Kidney capillary endothelial cell (primary cell): ENCODE measurements at regions not wholly inside any gene's neighbourhood (a gene's known extent, or its start where the extent isn't known, plus 50 kb on each side); places are given as distances from the start of the nearest gene placed in this dataset.

Experiments used
- DNase-seq: peaks from one replicate; pipeline ENCODE4 v3.0.0-alpha.2; 2018; ENCODE audit warnings: low spot score

GRCh38 chr11:45473341-45473895 is 187.3 kb upstream of the SYT13 start:
- DNase-seq: no peak

- no peak for DNase-seq
Measured at GRCh38 chr11:45472716-45473317, 186.7 kb upstream of the SYT13 start.

GRCh38 chr11:45471266-45471665 is 185.1 kb upstream of the SYT13 start:
- DNase-seq: no peak

- no peak for DNase-seq
Measured at GRCh38 chr11:45470794-45471167, 184.6 kb upstream of the SYT13 start.

GRCh38 chr11:45470151-45470793 is 184.1 kb upstream of the SYT13 start:
- no peak for DNase-seq

GRCh38 chr11:45468267-45468856 is 182.2 kb upstream of the SYT13 start:
- DNase-seq: peak; percentile 24

- no peak for DNase-seq
Measured at GRCh38 chr11:45463541-45463940, 177.4 kb upstream of the SYT13 start.

- no peak for DNase-seq
Measured at GRCh38 chr11:45461514-45461913, 175.4 kb upstream of the SYT13 start.

GRCh38 chr11:45459491-45459890 is 173.3 kb upstream of the SYT13 start:
- no peak for DNase-seq

GRCh38 chr11:45458269-45458668 is 172.1 kb upstream of the SYT13 start:
- no peak for DNase-seq

GRCh38 chr11:45457649-45458048 is 171.5 kb upstream of the SYT13 start:
- no peak for DNase-seq

- DNase-seq: no peak
Measured at GRCh38 chr11:45456686-45457085, 170.5 kb upstream of the SYT13 start.

GRCh38 chr11:45455536-45455935 is 169.4 kb upstream of the SYT13 start:
- no peak for DNase-seq

- DNase-seq: no peak
Measured at GRCh38 chr11:45454917-45455401, 168.8 kb upstream of the SYT13 start.

- DNase-seq: no peak
Measured at GRCh38 chr11:45453721-45454120, 167.6 kb upstream of the SYT13 start.

- DNase-seq: no peak
Measured at GRCh38 chr11:45451766-45452440, 165.8 kb upstream of the SYT13 start.

GRCh38 chr11:45450189-45450588 is 164.0 kb upstream of the SYT13 start:
- DNase-seq: no peak

- no peak for DNase-seq
Measured at GRCh38 chr11:45449036-45449601, 163.0 kb upstream of the SYT13 start.

GRCh38 chr11:45448561-45448960 is 162.4 kb upstream of the SYT13 start:
- DNase-seq: no peak

GRCh38 chr11:45446998-45447397 is 160.9 kb upstream of the SYT13 start:
- no peak for DNase-seq

GRCh38 chr11:45446434-45446833 is 160.3 kb upstream of the SYT13 start:
- no peak for DNase-seq

GRCh38 chr11:45444796-45445195 is 158.7 kb upstream of the SYT13 start:
- DNase-seq: no peak
